GM12892 (cell line): ENCODE measurements at regions not wholly inside any gene's neighbourhood (a gene's known extent, or its start where the extent isn't known, plus 50 kb on each side); places are given as distances from the start of the nearest gene placed in this dataset.

Experiments
- POLR2A ChIP-seq: IDR thresholded peaks from 2 replicates; pipeline ENCODE4 v1.6.1; 2011; ENCODE audit warnings: low read depth, low read length, control low read depth
- POLR2AphosphoS5 ChIP-seq: IDR thresholded peaks from 2 replicates; pipeline ENCODE4 v1.6.1; 2011; ENCODE audit warnings: low read depth, low read length, control low read depth
- TAF1 ChIP-seq: IDR thresholded peaks from 2 replicates; pipeline ENCODE4 v1.6.1; 2011; ENCODE audit warnings: low read depth, mild to moderate bottlenecking, control low read depth, low read length, borderline replicate concordance

- TF ChIP-seq POLR2A (no peak), TAF1 (no peak), POLR2AphosphoS5 (no peak)
Measured at GRCh38 chr4:26094911-26095310, 180.9 kb downstream of the SMIM20 start.
